H1 (cell line): ENCODE measurements at regions not wholly inside any gene's neighbourhood (a gene's known extent, or its start where the extent isn't known, plus 50 kb on each side); places are given as distances from the start of the nearest gene placed in this dataset.

Source experiments
- CTCF ChIA-PET: fragments of 300-600 bp; sonication (Branson Sonifier 250); formaldehyde crosslinking; loops from one replicate; lab custom pipeline; 2021; ENCODE audit not compliant: partially characterized antibody; lab: Charles Lee
- POLR2A ChIA-PET: fragments of 300-600 bp; sonication (Branson Sonifier 250); formaldehyde crosslinking; loops from one replicate; lab custom pipeline; 2021; ENCODE audit warnings: inconsistent platforms; ENCODE audit not compliant: partially characterized antibody; lab: Charles Lee
- DNase-seq, 2 experiments: peaks; one replicate each; pipeline versions ENCODE4 v3.0.0 to v3.0.0-alpha.2; 2010 to 2022; ENCODE audit warnings: low spot score in 2 of 2, low read depth in 1 of 2, mixed read lengths in 1 of 2
- FAIRE-seq: peaks from 2 replicates; lab custom pipeline; 2011; peaks lifted over from hg19 to GRCh38; lab: Jason Lieb, UNC
- H2AFZ ChIP-seq: 2 replicates; pipeline ENCODE4 v1.8.1; 2012; ENCODE audit warnings: low read length, inconsistent platforms
- H2AK5ac ChIP-seq: 2 replicates; pipeline ENCODE4 v1.6.1; 2013; ENCODE audit warnings: low read depth, low read length
- H2BK120ac ChIP-seq: replicated peaks from 2 replicates; pipeline ENCODE3; 2013; ENCODE audit warnings: low read depth, low read length, inconsistent platforms
- H2BK12ac ChIP-seq: 2 replicates; pipeline ENCODE4 v1.6.1; 2013; ENCODE audit warnings: low read depth, low read length
- H2BK15ac ChIP-seq: 2 replicates; pipeline ENCODE4 v1.6.1; 2013; ENCODE audit warnings: low read length
- H2BK20ac ChIP-seq: 2 replicates; pipeline ENCODE4 v1.6.1; 2013; ENCODE audit warnings: low read length
- H2BK5ac ChIP-seq: 2 replicates; pipeline ENCODE4 v1.6.1; 2013; ENCODE audit warnings: low read depth, low read length
- H3K14ac ChIP-seq: 2 replicates; pipeline ENCODE4 v1.6.1; 2013; ENCODE audit warnings: inconsistent platforms; ENCODE audit not compliant: insufficient read length
- H3K18ac ChIP-seq: 2 replicates; pipeline ENCODE4 v1.6.1; 2013; ENCODE audit warnings: low read length; ENCODE audit errors: extremely low read depth
- H3K23ac ChIP-seq: 2 replicates; pipeline ENCODE4 v1.6.1; 2013; ENCODE audit warnings: inconsistent platforms; ENCODE audit not compliant: insufficient read length
- H3K23me2 ChIP-seq: 2 replicates; pipeline ENCODE4 v1.6.1; 2013; ENCODE audit warnings: low read depth, low read length
- H3K27ac ChIP-seq: 2 replicates; pipeline ENCODE4 v1.6.1; 2011; ENCODE audit warnings: low read depth, low read length, inconsistent platforms
- H3K27me3 ChIP-seq, 4 experiments: replicated peaks in 1 of 4; 1 replicate in 1 of 4; 2 replicates in 3 of 4; pipeline versions ENCODE4 v1.6.1 to v1.8.1; 2011 to 2013; ENCODE audit warnings: low read length in 3 of 4, mild to moderate bottlenecking in 3 of 4, inconsistent platforms in 2 of 4, mixed read lengths in 2 of 4, moderate library complexity in 1 of 4; ENCODE audit not compliant: control insufficient read depth in 3 of 4, insufficient read depth in 3 of 4; ENCODE audit errors: extremely low read depth in 1 of 4
- H3K36me3 ChIP-seq, 4 experiments: 2 replicates each; pipeline versions ENCODE4 v1.6.1 to v1.8.1; 2011 to 2013; ENCODE audit warnings: mild to moderate bottlenecking in 4 of 4, low read length in 3 of 4, moderate library complexity in 2 of 4, control low read depth in 1 of 4, inconsistent platforms in 1 of 4; ENCODE audit not compliant: insufficient read depth in 4 of 4, control insufficient read depth in 2 of 4
- H3K4ac ChIP-seq: replicated peaks from 2 replicates; pipeline ENCODE3; 2013; ENCODE audit warnings: low read length, low read depth, mixed read lengths, inconsistent platforms; ENCODE audit not compliant: insufficient read length
- H3K4me1 ChIP-seq, 4 experiments: replicated peaks in 1 of 4; 1 replicate in 1 of 4; 2 replicates in 3 of 4; pipeline versions ENCODE4 v1.6.1 to v1.8.1; 2011 to 2013; ENCODE audit warnings: low read length in 3 of 4, inconsistent platforms in 2 of 4, mixed read lengths in 1 of 4; ENCODE audit not compliant: insufficient read depth in 4 of 4, control insufficient read depth in 3 of 4
- H3K4me2 ChIP-seq, 2 experiments: 2 replicates each; pipeline versions ENCODE4 v1.6.1 to v1.8.1; 2011 to 2013; ENCODE audit warnings: low read depth in 2 of 2, low read length in 2 of 2, control low read depth in 1 of 2, inconsistent platforms in 1 of 2, mild to moderate bottlenecking in 1 of 2; ENCODE audit not compliant: insufficient read depth in 1 of 2
- H3K4me3 ChIP-seq, 4 experiments: fragments of 200-600, 300-600 bp in 1 of 4; sonication (generic), shearing (Covaris generic), sonication (Bioruptor Twin) in 1 of 4; 2 replicates each; pipeline versions ENCODE4 v1.5.1 to v1.8.1; 2011 to 2016; ENCODE audit warnings: low read length in 4 of 4, low read depth in 3 of 4, control low read depth in 2 of 4, inconsistent platforms in 2 of 4, mild to moderate bottlenecking in 2 of 4, mixed read lengths in 1 of 4, moderate library complexity in 1 of 4; ENCODE audit not compliant: insufficient read depth in 2 of 4; ENCODE audit errors: extremely low read depth in 1 of 4
- H3K56ac ChIP-seq: replicated peaks from 2 replicates; pipeline ENCODE3; 2013; ENCODE audit warnings: low read depth, mild to moderate bottlenecking, mixed read lengths, low read length, inconsistent platforms; ENCODE audit not compliant: insufficient read length
- H3K79me1 ChIP-seq: 2 replicates; pipeline ENCODE4 v1.6.1; 2013; ENCODE audit warnings: low read depth, low read length, control low read depth
- H3K79me2 ChIP-seq, 2 experiments: 2 replicates each; pipeline versions ENCODE4 v1.6.1 to v1.8.1; 2012 to 2013; ENCODE audit warnings: low read length in 2 of 2, mild to moderate bottlenecking in 2 of 2, inconsistent platforms in 1 of 2; ENCODE audit not compliant: insufficient read depth in 2 of 2, control insufficient read depth in 1 of 2
- H3K9ac ChIP-seq, 4 experiments: replicated peaks in 1 of 4; 1 replicate in 1 of 4; 2 replicates in 3 of 4; pipeline versions ENCODE4 v1.6.1 to v1.8.1; 2011 to 2013; ENCODE audit warnings: low read depth in 3 of 4, low read length in 3 of 4, control low read depth in 2 of 4, mild to moderate bottlenecking in 2 of 4, moderate library complexity in 2 of 4, inconsistent platforms in 1 of 4; ENCODE audit errors: extremely low read depth in 1 of 4
- H3K9me3 ChIP-seq, 2 experiments: 2 replicates each; pipeline versions ENCODE4 v1.6.1 to v1.8.1; 2012 to 2013; ENCODE audit warnings: mild to moderate bottlenecking in 2 of 2, moderate library complexity in 2 of 2, control low read depth in 1 of 2, inconsistent platforms in 1 of 2, low read depth in 1 of 2, low read length in 1 of 2, mixed read lengths in 1 of 2; ENCODE audit not compliant: insufficient read depth in 2 of 2
- H4K20me1 ChIP-seq, 2 experiments: replicated peaks in 1 of 2; 2 replicates each; pipeline versions ENCODE3 to v1.8.1; 2011 to 2013; ENCODE audit warnings: inconsistent platforms in 2 of 2, low read length in 2 of 2, mild to moderate bottlenecking in 1 of 2; ENCODE audit not compliant: insufficient read depth in 2 of 2, control insufficient read depth in 1 of 2
- H4K5ac ChIP-seq: 2 replicates; pipeline ENCODE4 v1.6.1; 2013; ENCODE audit warnings: low read length, low read depth, mixed read lengths, inconsistent platforms; ENCODE audit not compliant: insufficient read length
- H4K8ac ChIP-seq: 2 replicates; pipeline ENCODE4 v1.8.0; 2013; ENCODE audit warnings: mild to moderate bottlenecking, moderate library complexity, low read length, inconsistent platforms; ENCODE audit not compliant: insufficient read depth; ENCODE audit errors: extremely low read depth
- H4K91ac ChIP-seq: replicated peaks from 2 replicates; pipeline ENCODE3; 2013; ENCODE audit warnings: low read length, mixed read lengths, inconsistent platforms; ENCODE audit not compliant: insufficient read length
- BCL11A ChIP-seq, 2 experiments: IDR thresholded peaks; one replicate each; pipeline ENCODE4 v1.6.1; 2011; ENCODE audit warnings: low read depth in 2 of 2, low read length in 2 of 2, mild to moderate bottlenecking in 2 of 2
- EP300 ChIP-seq, 2 experiments: IDR thresholded peaks; 1 replicate in 1 of 2; 2 replicates in 1 of 2; pipeline ENCODE4 v1.6.1; 2011 to 2012; ENCODE audit warnings: low read depth in 2 of 2, low read length in 2 of 2, mild to moderate bottlenecking in 2 of 2, borderline replicate concordance in 1 of 2, inconsistent platforms in 1 of 2, moderate library complexity in 1 of 2
- EZH2 ChIP-seq: fragments of 200-600 bp; sonication (generic); IDR thresholded peaks from 2 replicates; pipeline ENCODE4 v1.7.1; 2012; ENCODE audit warnings: low read depth, mild to moderate bottlenecking, moderate library complexity, low read length, inconsistent platforms; ENCODE audit not compliant: severe bottlenecking
- MAFK ChIP-seq: IDR thresholded peaks from 2 replicates; pipeline ENCODE4 v1.6.1; 2012; ENCODE audit warnings: low read depth, mild to moderate bottlenecking, improper control_type of control experiment, low read length
- RBBP5 ChIP-seq: IDR thresholded peaks from 2 replicates; pipeline ENCODE4 v1.7.1; 2012; ENCODE audit warnings: low read depth, mild to moderate bottlenecking, inconsistent platforms, low read length, moderate library complexity, borderline replicate concordance
- WGBS, 2 experiments: shearing (Covaris generic) in 1 of 2; methylation state at CpG; one replicate each; pipeline versions ENCODE4 v1.1.6 to v1.1.7; 2013 to 2015; ENCODE audit warnings: low lambda C conversion rate in 2 of 2, mixed read lengths in 2 of 2, inconsistent platforms in 1 of 2, low coverage in 1 of 2, missing lambda C conversion rate in 1 of 2; ENCODE audit not compliant: insufficient replicate concordance in 2 of 2, insufficient coverage in 1 of 2, insufficient read length in 1 of 2; ENCODE audit errors: extremely low coverage in 1 of 2, missing lambda C conversion rate in 1 of 2; 5-methylcytosine and 5-hydroxymethylcytosine counted together

DNA sequence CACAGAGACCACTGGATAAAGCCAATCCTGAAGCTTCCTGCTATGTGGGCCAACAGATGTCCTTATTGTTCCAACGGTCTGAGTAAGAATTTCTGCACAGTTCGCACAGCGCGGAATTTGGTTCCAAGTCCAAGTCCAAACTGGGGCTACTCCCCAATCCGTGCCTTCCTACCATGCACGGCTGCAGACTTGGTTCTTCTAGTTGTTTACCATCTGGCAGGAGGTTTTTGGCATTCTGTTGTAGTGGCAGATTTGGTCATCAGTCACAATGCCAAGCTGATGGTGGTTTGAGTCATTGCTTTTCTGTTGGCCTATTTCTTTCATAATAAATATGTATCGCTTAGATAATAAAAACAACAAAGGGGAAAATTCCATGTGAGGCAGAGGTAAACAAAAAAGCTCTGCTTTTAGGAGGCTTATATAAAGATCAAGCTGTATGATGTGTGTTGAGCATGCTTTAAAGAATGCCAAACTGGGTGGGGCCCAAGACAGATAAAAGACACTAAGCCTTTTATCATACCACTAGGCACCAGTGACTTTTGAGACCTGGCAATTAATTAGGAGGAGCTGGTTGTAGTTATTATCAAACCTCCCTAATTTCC lies 52.5 kb upstream of the SYN3 start:
- no peak for TF ChIP-seq EZH2
- no peak for TF ChIP-seq MAFK
- TF ChIP-seq EP300 (IDR thresholded peaks at IDR 0.05; ENCODE audit: borderline replicate concordance in 1 of 2, low read depth in 2 of 2, low read length in 2 of 2) = no peak
- TF ChIP-seq BCL11A (IDR thresholded peaks at IDR 0.05; ENCODE audit: low read depth in 2 of 2, low read length in 2 of 2) = no peak
- TF ChIP-seq RBBP5 = no peak
- no peaks in the 10 kb centered on the region for H3K36me3 ChIP-seq
- H2AFZ ChIP-seq = no peak overlapping the region
- no peak overlapping the region for H2BK20ac ChIP-seq
- no peak overlapping the region for H3K27ac ChIP-seq
- no peak overlapping the region for H2BK15ac ChIP-seq
- H4K8ac ChIP-seq = no peak overlapping the region
- no peak overlapping the region for H4K5ac ChIP-seq
- no peak overlapping the region for H3K9ac ChIP-seq
- no peaks in the 10 kb centered on the region for H3K9me3 ChIP-seq
- H4K20me1 ChIP-seq = no peaks in the 10 kb centered on the region
- no peaks in the 10 kb centered on the region for H3K27me3 ChIP-seq
- no peak overlapping the region for H2BK120ac ChIP-seq
- no peaks in the 10 kb centered on the region for H3K4me1 ChIP-seq
- H3K4me3 ChIP-seq = no peak overlapping the region
- H3K18ac ChIP-seq = no peak overlapping the region
- no peak overlapping the region for H4K91ac ChIP-seq
- no peak overlapping the region for H3K56ac ChIP-seq
- CTCF ChIA-PET = interaction anchor here (0.6 to 1.9 kb wide), 6 partner anchors 16 to 313 kb away, joined by 3 to 8 read pairs (median 4); no protein-coding TSS in a partner anchor
- no peak overlapping the region for H3K4me2 ChIP-seq
- no peaks in the 10 kb centered on the region for H3K79me2 ChIP-seq
- H2AK5ac ChIP-seq = no peak overlapping the region
- WGBS, 2 experiments = 89% methylated on average over 7 of the region's 7 CpGs; no CpG with 5 or more reads in 1 of the 2 experiments
- FAIRE-seq = no peak
- no peak overlapping the region for H2BK5ac ChIP-seq
- no peak overlapping the region for H3K14ac ChIP-seq
- H3K79me1 ChIP-seq = no peaks in the 10 kb centered on the region
- DNase-seq = no peak
- H2BK12ac ChIP-seq = no peak overlapping the region
- H3K23me2 ChIP-seq = no peaks in the 10 kb centered on the region
- POLR2A ChIA-PET = no interaction called here
- no peak overlapping the region for H3K23ac ChIP-seq
- no peak overlapping the region for H3K4ac ChIP-seq
